HepG2 (cell line): ENCODE measurements at regions not wholly inside any gene's neighbourhood (a gene's known extent, or its start where the extent isn't known, plus 50 kb on each side); places are given as distances from the start of the nearest gene placed in this dataset.
A peak's percentile ranks its signal among the peaks of the same experiment; 100 is the strongest.

Source experiments
- ETV5 ChIP-seq: IDR thresholded peaks from 2 replicates; pipeline ENCODE4 v1.6.1; 2018; ENCODE audit warnings: missing biosample characterization, missing genetic modification reagents, inconsistent platforms, borderline replicate concordance
- NPAS2 ChIP-seq: sonication (generic); formaldehyde crosslinking; IDR thresholded peaks from 2 replicates; pipeline ENCODE4 v1.8.0; 2022; ENCODE audit warnings: mild to moderate bottlenecking, missing genetic modification reagents, borderline replicate concordance
- PAF1 ChIP-seq: IDR thresholded peaks from 2 replicates; pipeline ENCODE4 v1.6.1; 2016; ENCODE audit warnings: missing genetic modification reagents, missing compliant biosample characterization
- PAWR ChIP-seq: sonication (generic); formaldehyde crosslinking; IDR thresholded peaks from 2 replicates; pipeline ENCODE4 v1.4.0; 2020; ENCODE audit warnings: missing genetic modification reagents, mild to moderate bottlenecking, borderline replicate concordance
- PHF8 ChIP-seq: sonication (generic); formaldehyde crosslinking; IDR thresholded peaks from 2 replicates; pipeline ENCODE4 v1.5.0; 2020; ENCODE audit warnings: missing genetic modification reagents
- SMAD9 ChIP-seq: sonication (generic); formaldehyde crosslinking; IDR thresholded peaks from 2 replicates; pipeline ENCODE4 v1.5.1; 2020; ENCODE audit warnings: mild to moderate bottlenecking, missing genetic modification reagents
- SYNCRIP ChIP-seq: fragments of 200-400 bp; formaldehyde crosslinking; IDR thresholded peaks from 2 replicates; pipeline ENCODE4 v1.6.1; 2018; ENCODE audit warnings: mild to moderate bottlenecking, low read depth, low read length; ENCODE audit not compliant: insufficient read depth
- TCF7L2 ChIP-seq: IDR thresholded peaks from 2 replicates; pipeline ENCODE4 v1.6.1; 2011; ENCODE audit warnings: mild to moderate bottlenecking, low read depth, low read length, moderate library complexity
- YEATS4 ChIP-seq: sonication (generic); formaldehyde crosslinking; IDR thresholded peaks from 2 replicates; pipeline ENCODE4 v1.4.0; 2020; ENCODE audit warnings: missing genetic modification reagents, borderline replicate concordance
- YY1 ChIP-seq: IDR thresholded peaks from 2 replicates; pipeline ENCODE4 v1.6.1; 2011; ENCODE audit warnings: low read length, low read depth, moderate library complexity, mild to moderate bottlenecking; ENCODE audit not compliant: insufficient read depth, insufficient replicate concordance
- ZNF260 ChIP-seq: sonication (generic); formaldehyde crosslinking; IDR thresholded peaks from 2 replicates; pipeline ENCODE4 v1.4.0; 2020; ENCODE audit warnings: missing genetic modification reagents, low read depth, mild to moderate bottlenecking, borderline replicate concordance
- ZNF367 ChIP-seq: sonication (generic); formaldehyde crosslinking; IDR thresholded peaks from 2 replicates; pipeline ENCODE4 v1.4.0; 2020; ENCODE audit warnings: missing genetic modification reagents, borderline replicate concordance
- ZNF557 ChIP-seq: sonication (generic); formaldehyde crosslinking; IDR thresholded peaks from 2 replicates; pipeline ENCODE4 v1.4.0; 2020; ENCODE audit warnings: missing genetic modification reagents
- ZSCAN21 ChIP-seq: sonication (generic); formaldehyde crosslinking; IDR thresholded peaks from 2 replicates; pipeline ENCODE4 v1.8.0; 2022; ENCODE audit warnings: mild to moderate bottlenecking, missing genetic modification reagents, moderate library complexity, borderline replicate concordance
- TF ChIP-seq, protein P1 (sequence below), 2 experiments: fragments of 450-650 bp in 1 of 2; sonication (generic) in 1 of 2; formaldehyde crosslinking in 1 of 2; IDR thresholded peaks; 2 replicates each; pipeline versions ENCODE4 v1.6.1 to v1.8.0; 2016 to 2022; ENCODE audit warnings: antibody characterized with exemption in 1 of 2, mild to moderate bottlenecking in 1 of 2, missing genetic modification reagents in 1 of 2
- TF ChIP-seq, protein P2 (sequence below): IDR thresholded peaks from 2 replicates; pipeline ENCODE4 v1.6.1; 2016; ENCODE audit warnings: low read depth
- TF ChIP-seq, protein P3 (sequence below): sonication (generic); IDR thresholded peaks from 2 replicates; pipeline ENCODE4 v1.6.1; 2016; ENCODE audit warnings: low read depth, borderline replicate concordance

DNA sequence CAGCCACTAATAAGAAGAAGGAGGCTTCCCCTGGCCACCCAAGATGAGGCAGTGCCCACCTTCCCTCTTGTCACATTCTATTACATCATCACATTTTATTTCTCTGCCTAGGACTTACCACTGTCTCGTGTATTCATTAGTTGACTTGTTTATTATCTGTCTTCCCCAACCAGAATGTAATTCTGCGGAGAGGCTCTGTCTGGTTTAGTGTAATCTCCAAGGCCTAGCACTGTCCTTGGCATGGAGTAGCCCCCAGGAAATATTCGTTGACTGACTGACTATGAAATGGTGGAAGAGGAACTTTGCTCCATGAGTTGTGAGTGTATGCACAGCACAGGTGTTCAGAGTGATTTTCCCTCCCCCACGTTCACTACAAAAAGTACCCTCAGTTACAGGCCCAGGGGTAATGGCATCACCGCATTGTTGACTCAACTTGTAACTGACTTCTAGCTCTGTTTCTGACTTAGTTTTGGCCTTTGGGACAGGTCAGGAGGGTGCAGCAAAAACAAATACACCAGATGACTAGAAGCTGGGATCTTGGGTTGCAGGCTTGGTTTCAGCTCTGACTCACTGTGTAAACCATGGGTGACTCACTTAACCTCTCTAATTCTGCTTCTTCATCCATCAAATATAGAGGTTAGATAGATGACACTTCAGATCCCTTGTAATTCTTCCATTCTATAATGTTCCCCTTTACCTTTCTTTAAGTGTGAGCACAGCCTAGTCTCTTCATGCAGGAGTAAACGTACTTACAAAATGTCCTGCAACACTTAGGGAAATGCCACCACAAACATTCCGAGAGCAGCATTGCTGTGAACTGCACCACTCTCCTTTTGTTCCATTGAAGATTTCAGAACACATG is 229.7 kb downstream of the KCNRG start (continued):
- TF ChIP-seq SMAD9 (CRISPR knock-in tag) = no peak
- no peak for TF ChIP-seq ZNF260 (CRISPR knock-in tag)
- TF ChIP-seq, protein P1, sequence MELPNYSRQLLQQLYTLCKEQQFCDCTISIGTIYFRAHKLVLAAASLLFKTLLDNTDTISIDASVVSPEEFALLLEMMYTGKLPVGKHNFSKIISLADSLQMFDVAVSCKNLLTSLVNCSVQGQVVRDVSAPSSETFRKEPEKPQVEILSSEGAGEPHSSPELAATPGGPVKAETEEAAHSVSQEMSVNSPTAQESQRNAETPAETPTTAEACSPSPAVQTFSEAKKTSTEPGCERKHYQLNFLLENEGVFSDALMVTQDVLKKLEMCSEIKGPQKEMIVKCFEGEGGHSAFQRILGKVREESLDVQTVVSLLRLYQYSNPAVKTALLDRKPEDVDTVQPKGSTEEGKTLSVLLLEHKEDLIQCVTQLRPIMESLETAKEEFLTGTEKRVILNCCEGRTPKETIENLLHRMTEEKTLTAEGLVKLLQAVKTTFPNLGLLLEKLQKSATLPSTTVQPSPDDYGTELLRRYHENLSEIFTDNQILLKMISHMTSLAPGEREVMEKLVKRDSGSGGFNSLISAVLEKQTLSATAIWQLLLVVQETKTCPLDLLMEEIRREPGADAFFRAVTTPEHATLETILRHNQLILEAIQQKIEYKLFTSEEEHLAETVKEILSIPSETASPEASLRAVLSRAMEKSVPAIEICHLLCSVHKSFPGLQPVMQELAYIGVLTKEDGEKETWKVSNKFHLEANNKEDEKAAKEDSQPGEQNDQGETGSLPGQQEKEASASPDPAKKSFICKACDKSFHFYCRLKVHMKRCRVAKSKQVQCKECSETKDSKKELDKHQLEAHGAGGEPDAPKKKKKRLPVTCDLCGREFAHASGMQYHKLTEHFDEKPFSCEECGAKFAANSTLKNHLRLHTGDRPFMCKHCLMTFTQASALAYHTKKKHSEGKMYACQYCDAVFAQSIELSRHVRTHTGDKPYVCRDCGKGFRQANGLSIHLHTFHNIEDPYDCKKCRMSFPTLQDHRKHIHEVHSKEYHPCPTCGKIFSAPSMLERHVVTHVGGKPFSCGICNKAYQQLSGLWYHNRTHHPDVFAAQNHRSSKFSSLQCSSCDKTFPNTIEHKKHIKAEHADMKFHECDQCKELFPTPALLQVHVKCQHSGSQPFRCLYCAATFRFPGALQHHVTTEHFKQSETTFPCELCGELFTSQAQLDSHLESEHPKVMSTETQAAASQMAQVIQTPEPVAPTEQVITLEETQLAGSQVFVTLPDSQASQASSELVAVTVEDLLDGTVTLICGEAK (IDR thresholded peaks at IDR 0.05) = no peak
- TF ChIP-seq, protein P1 (CRISPR knock-in tag; IDR thresholded peaks at IDR 0.05) = peak; percentile 50; the same call in 1 of the 2 replicates
- TF ChIP-seq YEATS4 (CRISPR knock-in tag) = peak; percentile 85
- no peak for TF ChIP-seq NPAS2 (CRISPR knock-in tag)
- TF ChIP-seq ZNF367 (CRISPR knock-in tag) = no peak
- 0 out of 2 replicates have a peak, but pooled peaks have one; percentile 66 for TF ChIP-seq ZSCAN21 (CRISPR knock-in tag)
- no peak for TF ChIP-seq PAWR (CRISPR knock-in tag)
- TF ChIP-seq, protein P2, sequence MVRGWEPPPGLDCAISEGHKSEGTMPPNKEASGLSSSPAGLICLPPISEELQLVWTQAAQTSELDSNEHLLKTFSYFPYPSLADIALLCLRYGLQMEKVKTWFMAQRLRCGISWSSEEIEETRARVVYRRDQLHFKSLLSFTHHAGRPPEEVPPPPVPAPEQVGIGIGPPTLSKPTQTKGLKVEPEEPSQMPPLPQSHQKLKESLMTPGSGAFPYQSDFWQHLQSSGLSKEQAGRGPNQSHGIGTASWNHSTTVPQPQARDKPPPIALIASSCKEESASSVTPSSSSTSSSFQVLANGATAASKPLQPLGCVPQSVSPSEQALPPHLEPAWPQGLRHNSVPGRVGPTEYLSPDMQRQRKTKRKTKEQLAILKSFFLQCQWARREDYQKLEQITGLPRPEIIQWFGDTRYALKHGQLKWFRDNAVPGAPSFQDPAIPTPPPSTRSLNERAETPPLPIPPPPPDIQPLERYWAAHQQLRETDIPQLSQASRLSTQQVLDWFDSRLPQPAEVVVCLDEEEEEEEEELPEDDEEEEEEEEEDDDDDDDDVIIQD = peak; percentile 98
- TF ChIP-seq ETV5 = peak; percentile 79; the same call in 1 of the 2 replicates
- TF ChIP-seq, protein P3, sequence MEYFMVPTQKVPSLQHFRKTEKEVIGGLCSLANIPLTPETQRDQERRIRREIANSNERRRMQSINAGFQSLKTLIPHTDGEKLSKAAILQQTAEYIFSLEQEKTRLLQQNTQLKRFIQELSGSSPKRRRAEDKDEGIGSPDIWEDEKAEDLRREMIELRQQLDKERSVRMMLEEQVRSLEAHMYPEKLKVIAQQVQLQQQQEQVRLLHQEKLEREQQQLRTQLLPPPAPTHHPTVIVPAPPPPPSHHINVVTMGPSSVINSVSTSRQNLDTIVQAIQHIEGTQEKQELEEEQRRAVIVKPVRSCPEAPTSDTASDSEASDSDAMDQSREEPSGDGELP = peak; percentile 96
- no peak for TF ChIP-seq TCF7L2
- TF ChIP-seq YY1 = no peak
- TF ChIP-seq SYNCRIP = no peak
- no peak for TF ChIP-seq PAF1 (CRISPR knock-in tag)
- TF ChIP-seq ZNF557 (CRISPR knock-in tag) = peak; percentile 91; the same call in 1 of the 2 replicates
- peak; percentile 55 for TF ChIP-seq PHF8 (CRISPR knock-in tag)
